Neuronal stem cell (in vitro differentiated cells): ENCODE measurements at regions not wholly inside any gene's neighbourhood (a gene's known extent, or its start where the extent isn't known, plus 50 kb on each side); places are given as distances from the start of the nearest gene placed in this dataset.

ENCODE experiments used
- DNase-seq: peaks from one replicate; pipeline ENCODE4 v3.0.0-alpha.2; 2013; ENCODE audit warnings: low spot score
- H2AFZ ChIP-seq: one replicate; pipeline ENCODE4 v1.6.1; 2013; ENCODE audit warnings: mild to moderate bottlenecking, low read length, inconsistent platforms
- H2AK5ac ChIP-seq: 2 replicates; pipeline ENCODE4 v1.6.1; 2013; ENCODE audit warnings: low read depth, mild to moderate bottlenecking, inconsistent platforms, low read length, moderate library complexity, mixed read lengths
- H2BK120ac ChIP-seq: 2 replicates; pipeline ENCODE4 v1.6.1; 2013; ENCODE audit warnings: low read depth, mild to moderate bottlenecking, inconsistent platforms, low read length, moderate library complexity, mixed read lengths
- H2BK12ac ChIP-seq: one replicate; pipeline ENCODE4 v1.6.1; 2013; ENCODE audit warnings: low read length, inconsistent platforms
- H2BK15ac ChIP-seq: 2 replicates; pipeline ENCODE4 v1.6.1; 2013; ENCODE audit warnings: mild to moderate bottlenecking, low read length, inconsistent platforms, mixed read lengths
- H2BK5ac ChIP-seq: one replicate; pipeline ENCODE4 v1.6.1; 2013; ENCODE audit warnings: inconsistent platforms, mild to moderate bottlenecking, low read length, moderate library complexity
- H3K14ac ChIP-seq: one replicate; pipeline ENCODE4 v1.6.1; 2013; ENCODE audit warnings: low read length, inconsistent platforms
- H3K18ac ChIP-seq: 2 replicates; pipeline ENCODE4 v1.6.1; 2013; ENCODE audit warnings: low read length, inconsistent platforms
- H3K23ac ChIP-seq: 2 replicates; pipeline ENCODE4 v1.6.1; 2013; ENCODE audit warnings: low read depth, mild to moderate bottlenecking, mixed read lengths, low read length, inconsistent platforms; ENCODE audit not compliant: poor library complexity
- H3K27ac ChIP-seq: replicated peaks from 3 replicates; pipeline ENCODE4 v1.5.1; 2013; ENCODE audit warnings: low read length, inconsistent platforms
- H3K27me3 ChIP-seq, 3 experiments: 2 replicates each; pipeline ENCODE4 v1.6.1; 2013; ENCODE audit warnings: low read length in 3 of 3, mild to moderate bottlenecking in 2 of 3, inconsistent platforms in 1 of 3, low read depth in 1 of 3, mixed read lengths in 1 of 3, moderate library complexity in 1 of 3; ENCODE audit not compliant: control insufficient read depth in 3 of 3, insufficient read depth in 3 of 3
- H3K36me3 ChIP-seq, 2 donors: replicated peaks in 1 of 2; 2 replicates each; pipeline ENCODE4 v1.6.1; 2013; ENCODE audit warnings: low read length in 2 of 2; ENCODE audit not compliant: control insufficient read depth in 2 of 2, insufficient read depth in 2 of 2
- H3K4ac ChIP-seq: 2 replicates; pipeline ENCODE4 v1.6.1; 2013; ENCODE audit warnings: inconsistent platforms, mild to moderate bottlenecking, low read length, moderate library complexity
- H3K4me1 ChIP-seq, 2 donors: 1 replicate in 1 of 2; 2 replicates in 1 of 2; pipeline ENCODE4 v1.6.1; 2013; ENCODE audit warnings: low read length in 2 of 2, low read depth in 1 of 2; ENCODE audit not compliant: control insufficient read depth in 2 of 2, insufficient read depth in 1 of 2
- H3K4me2 ChIP-seq: one replicate; pipeline ENCODE4 v1.6.1; 2013; ENCODE audit warnings: mild to moderate bottlenecking, low read length, inconsistent platforms; ENCODE audit not compliant: insufficient read depth, poor library complexity, severe bottlenecking
- H3K4me3 ChIP-seq, 2 donors: 2 replicates each; pipeline ENCODE4 v1.5.1; 2013; ENCODE audit warnings: low read length in 2 of 2, mild to moderate bottlenecking in 2 of 2, inconsistent platforms in 1 of 2, moderate library complexity in 1 of 2
- H3K79me1 ChIP-seq: one replicate; pipeline ENCODE4 v1.6.1; 2013; ENCODE audit warnings: low read depth, mild to moderate bottlenecking, inconsistent platforms, low read length, moderate library complexity
- H3K9ac ChIP-seq: one replicate; pipeline ENCODE4 v1.6.1; 2013; ENCODE audit warnings: mild to moderate bottlenecking, low read depth, low read length, inconsistent platforms; ENCODE audit not compliant: poor library complexity
- H3K9me3 ChIP-seq, 2 donors: replicated peaks in 1 of 2; 2 replicates each; pipeline versions ENCODE3 to v1.6.1; 2013; ENCODE audit warnings: low read length in 2 of 2, mild to moderate bottlenecking in 2 of 2, inconsistent platforms in 1 of 2, low read depth in 1 of 2, mixed read lengths in 1 of 2, moderate library complexity in 1 of 2; ENCODE audit not compliant: control insufficient read depth in 2 of 2, insufficient read depth in 1 of 2
- H4K8ac ChIP-seq: one replicate; pipeline ENCODE4 v1.6.1; 2013; ENCODE audit warnings: low read depth, mild to moderate bottlenecking, inconsistent platforms, low read length, moderate library complexity
- H4K91ac ChIP-seq: one replicate; pipeline ENCODE4 v1.6.1; 2013; ENCODE audit warnings: low read length, low read depth, mild to moderate bottlenecking, inconsistent platforms; ENCODE audit not compliant: poor library complexity
- WGBS, 2 donors: extraction: QIAGEN DNeasy Blood & Tissue Kit; methylation state at CpG; one replicate each; pipeline ENCODE4 v1.1.7; 2013; ENCODE audit warnings: missing lambda C conversion rate in 2 of 2, mixed read lengths in 1 of 2; ENCODE audit not compliant: insufficient read length in 2 of 2, insufficient replicate concordance in 1 of 2; ENCODE audit errors: extremely low coverage in 2 of 2; 5-methylcytosine and 5-hydroxymethylcytosine counted together

DNA sequence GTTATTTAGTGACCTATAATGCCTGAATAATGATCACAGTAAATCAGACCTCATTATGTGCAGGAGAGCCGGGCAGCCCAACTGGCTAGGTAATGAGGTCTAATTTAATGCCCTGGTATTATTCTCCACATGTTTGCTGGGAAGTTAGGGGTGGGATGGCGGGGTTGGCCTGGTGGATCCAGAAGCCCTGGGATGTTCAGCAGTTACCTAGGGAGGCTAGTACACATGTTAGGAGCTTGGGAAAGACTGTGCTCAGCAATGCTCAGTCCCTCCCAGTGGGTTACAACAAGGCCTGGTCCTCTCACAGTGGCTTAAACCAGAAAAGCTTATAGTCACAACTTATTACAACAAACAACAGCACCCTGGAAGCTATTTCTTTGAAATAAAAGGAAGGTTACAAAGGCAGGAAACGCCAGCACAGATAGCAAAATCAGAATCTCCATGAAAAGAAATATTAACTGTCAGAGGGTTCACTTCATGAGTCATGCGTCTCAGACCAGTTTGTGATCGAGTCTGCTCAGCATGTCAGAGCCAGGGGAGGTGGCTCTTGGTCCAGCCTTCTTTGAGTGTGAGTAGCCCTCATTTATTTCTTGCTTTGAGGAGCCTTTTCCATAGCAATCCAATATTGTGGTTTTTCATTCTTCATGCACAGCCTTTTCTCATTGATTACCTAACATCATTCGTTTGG, 418.6 kb upstream of the NPVF start:
- H2AFZ ChIP-seq: peak overlapping the region; percentile 56
- H3K14ac ChIP-seq: no peak overlapping the region
- H2AK5ac ChIP-seq: no peak overlapping the region
- H2BK120ac ChIP-seq: no peak overlapping the region
- WGBS, 2 donors: no CpG with 5 or more reads among the region's 6 CpGs
- H4K8ac ChIP-seq: no peak overlapping the region
- H3K79me1 ChIP-seq: no peaks in the 10 kb centered on the region
- no peaks in the 10 kb centered on the region for H3K9me3 ChIP-seq
- H3K9ac ChIP-seq: no peak overlapping the region
- no peak overlapping the region for H3K4me2 ChIP-seq
- no peak overlapping the region for H2BK15ac ChIP-seq
- no peak overlapping the region for H2BK5ac ChIP-seq
- H3K4me3 ChIP-seq: no peak overlapping the region
- no peak for DNase-seq
- H2BK12ac ChIP-seq: no peak overlapping the region
- no peak overlapping the region for H3K4ac ChIP-seq
- no peak overlapping the region for H3K23ac ChIP-seq
- H3K18ac ChIP-seq: no peak overlapping the region
- no peaks in the 10 kb centered on the region for H3K4me1 ChIP-seq
- H3K27me3 ChIP-seq: peaks cover 0 to 2% (median 0%) of the 10 kb centered on the region in 3 experiments
- H3K36me3 ChIP-seq: no peaks in the 10 kb centered on the region
- H3K27ac ChIP-seq: no peak overlapping the region
- H4K91ac ChIP-seq: no peak overlapping the region

DNA sequence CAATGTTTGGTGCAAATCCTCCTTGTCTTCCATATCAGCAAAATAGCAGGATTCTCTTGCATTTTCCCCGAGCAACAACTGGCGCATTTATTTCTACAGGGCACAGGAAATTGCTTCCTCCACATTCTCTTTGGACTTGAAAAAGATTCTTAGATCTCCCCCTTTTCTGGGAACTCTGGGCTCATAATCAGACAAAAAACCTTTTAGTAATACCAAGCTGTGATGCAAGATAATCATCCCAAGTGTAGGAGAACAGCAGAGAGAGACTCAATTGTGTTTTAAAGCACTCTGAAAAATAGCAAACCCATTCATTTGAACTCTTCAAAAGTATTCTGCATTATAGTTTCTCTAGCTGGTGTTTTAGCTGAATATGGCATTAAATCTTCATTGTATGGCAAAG, 419.6 kb upstream of the NPVF start:
- Histone ChIP-seq H3K9me3 (no peaks in the 10 kb centered on the region), H3K18ac (no peak overlapping the region), H3K36me3 (no peaks in the 10 kb centered on the region), H3K4me1 (no peaks in the 10 kb centered on the region), H3K23ac (no peak overlapping the region), H2BK5ac (no peak overlapping the region), H4K8ac (no peak overlapping the region), H3K4me2 (no peak overlapping the region), H2AFZ (no peak overlapping the region), H2BK15ac (no peak overlapping the region), H2BK12ac (no peak overlapping the region), H2BK120ac (no peak overlapping the region), H3K27me3 (peaks cover 0 to 2% (median 0%) of the 10 kb centered on the region in 3 experiments), H3K4ac (no peak overlapping the region), H4K91ac (no peak overlapping the region), H3K9ac (no peak overlapping the region), H2AK5ac (no peak overlapping the region), H3K14ac (no peak overlapping the region), H3K79me1 (no peaks in the 10 kb centered on the region), H3K4me3 (no peak overlapping the region), H3K27ac (no peak overlapping the region)
- no peak for DNase-seq
- WGBS, 2 donors: no CpG with 5 or more reads among the region's 2 CpGs

DNA sequence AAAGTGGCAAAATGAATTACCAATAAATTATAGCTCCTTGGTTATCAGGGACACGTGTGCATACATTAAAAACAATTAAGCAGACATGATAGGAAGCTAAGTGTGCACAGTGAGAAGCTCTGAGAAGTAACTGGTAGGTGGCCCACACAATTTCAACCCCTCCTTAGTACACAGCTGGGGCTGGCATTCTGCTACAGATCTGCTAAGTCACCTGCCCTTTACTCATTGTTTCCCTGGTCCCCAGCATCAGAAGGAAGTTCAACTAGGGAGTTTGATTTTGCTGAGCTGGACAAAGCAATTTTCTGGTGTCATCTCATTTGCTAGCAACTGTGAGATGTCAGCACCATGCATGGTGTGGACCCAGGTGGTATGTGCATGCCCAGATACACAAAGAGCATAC, 424.1 kb upstream of the NPVF start:
- Histone ChIP-seq H2BK120ac (no peak overlapping the region), H3K4ac (no peak overlapping the region), H4K91ac (no peak overlapping the region), H3K79me1 (no peaks in the 10 kb centered on the region), H3K4me3 (no peak overlapping the region), H3K14ac (no peak overlapping the region), H2AK5ac (no peak overlapping the region), H3K9me3 (no peaks in the 10 kb centered on the region), H3K36me3 (no peaks in the 10 kb centered on the region), H3K18ac (no peak overlapping the region), H3K4me1 (peaks cover 0 to 6% of the 10 kb centered on the region in 2 donors), H3K9ac (no peak overlapping the region), H2BK12ac (no peak overlapping the region), H2BK5ac (no peak overlapping the region), H3K27ac (no peak overlapping the region), H2BK15ac (no peak overlapping the region), H4K8ac (no peak overlapping the region), H3K23ac (no peak overlapping the region), H2AFZ (no peak overlapping the region), H3K4me2 (no peak overlapping the region), H3K27me3 (no peaks in the 10 kb centered on the region)
- no CpG with 5 or more reads among the region's 1 CpG for WGBS, 2 donors
- DNase-seq: no peak

DNA sequence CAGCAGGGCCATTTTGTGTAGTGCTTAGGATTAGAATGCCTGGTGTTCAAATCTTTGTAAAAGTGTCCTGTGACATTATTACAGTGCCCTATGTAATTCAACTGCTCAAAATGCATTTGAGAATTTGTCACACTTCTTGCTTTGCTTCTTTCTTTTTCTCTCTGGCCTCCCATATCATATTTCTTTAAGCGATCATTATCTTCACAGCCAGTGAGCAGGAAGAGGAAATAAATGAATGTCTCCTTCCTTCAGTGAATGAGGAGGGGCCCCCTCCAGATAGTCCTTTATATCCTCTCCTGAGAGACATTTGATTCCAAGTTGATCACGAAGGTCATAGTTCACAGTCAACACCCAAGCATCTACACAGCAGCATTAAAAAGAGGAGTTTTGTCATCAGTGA, 425.1 kb upstream of the NPVF start:
- Histone ChIP-seq H3K4me2 (no peak overlapping the region), H3K18ac (no peak overlapping the region), H3K27ac (no peak overlapping the region), H2AK5ac (no peak overlapping the region), H2BK5ac (no peak overlapping the region), H2BK120ac (no peak overlapping the region), H2AFZ (peak overlapping the region; percentile 44), H2BK12ac (no peak overlapping the region), H3K4me1 (peaks cover 0 to 6% of the 10 kb centered on the region in 2 donors), H4K8ac (no peak overlapping the region), H3K23ac (no peak overlapping the region), H4K91ac (no peak overlapping the region), H3K4me3 (no peak overlapping the region), H3K4ac (no peak overlapping the region), H3K9me3 (no peaks in the 10 kb centered on the region), H3K79me1 (no peaks in the 10 kb centered on the region), H3K36me3 (no peaks in the 10 kb centered on the region), H3K14ac (no peak overlapping the region), H2BK15ac (no peak overlapping the region), H3K27me3 (no peaks in the 10 kb centered on the region), H3K9ac (no peak overlapping the region)
- WGBS, 2 donors: no CpG with 5 or more reads among the region's 2 CpGs
- no peak for DNase-seq
